ENCODE measurements at regions not wholly inside any gene's neighbourhood (a gene's known extent, or its start where the extent isn't known, plus 50 kb on each side); places are given as distances from the start of the nearest gene placed in this dataset.

DNA sequence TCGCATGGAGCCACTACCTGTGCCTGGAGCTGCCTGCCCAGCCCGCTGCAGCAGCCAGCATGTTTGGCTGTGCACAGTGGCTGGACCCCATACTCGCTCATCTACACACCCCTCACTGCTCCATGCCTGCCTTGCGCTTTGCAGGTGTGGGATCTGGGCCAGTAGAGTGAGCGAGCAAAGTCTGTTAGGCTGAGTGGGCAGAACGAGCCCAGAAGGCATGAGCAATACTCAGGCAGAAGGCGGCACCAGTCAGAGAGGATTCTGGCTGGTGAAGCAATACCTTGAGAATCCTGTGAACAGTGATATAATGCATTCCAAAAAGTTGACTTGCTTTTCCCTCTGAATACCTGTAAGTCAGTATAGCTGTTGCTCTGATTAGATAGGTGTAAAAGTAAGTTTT, 816.4 kb downstream of the KCNT2 start:
- TF ChIP-seq, protein P1, sequence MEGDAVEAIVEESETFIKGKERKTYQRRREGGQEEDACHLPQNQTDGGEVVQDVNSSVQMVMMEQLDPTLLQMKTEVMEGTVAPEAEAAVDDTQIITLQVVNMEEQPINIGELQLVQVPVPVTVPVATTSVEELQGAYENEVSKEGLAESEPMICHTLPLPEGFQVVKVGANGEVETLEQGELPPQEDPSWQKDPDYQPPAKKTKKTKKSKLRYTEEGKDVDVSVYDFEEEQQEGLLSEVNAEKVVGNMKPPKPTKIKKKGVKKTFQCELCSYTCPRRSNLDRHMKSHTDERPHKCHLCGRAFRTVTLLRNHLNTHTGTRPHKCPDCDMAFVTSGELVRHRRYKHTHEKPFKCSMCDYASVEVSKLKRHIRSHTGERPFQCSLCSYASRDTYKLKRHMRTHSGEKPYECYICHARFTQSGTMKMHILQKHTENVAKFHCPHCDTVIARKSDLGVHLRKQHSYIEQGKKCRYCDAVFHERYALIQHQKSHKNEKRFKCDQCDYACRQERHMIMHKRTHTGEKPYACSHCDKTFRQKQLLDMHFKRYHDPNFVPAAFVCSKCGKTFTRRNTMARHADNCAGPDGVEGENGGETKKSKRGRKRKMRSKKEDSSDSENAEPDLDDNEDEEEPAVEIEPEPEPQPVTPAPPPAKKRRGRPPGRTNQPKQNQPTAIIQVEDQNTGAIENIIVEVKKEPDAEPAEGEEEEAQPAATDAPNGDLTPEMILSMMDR (IDR thresholded peaks at IDR 0.05) = no peak
- TF ChIP-seq POLR2A (IDR thresholded peaks at IDR 0.05) = no peak

Data from heart left ventricle (tissue), 13 donors.